LNCaP clone FGC (cell line): ENCODE measurements at regions not wholly inside any gene's neighbourhood (a gene's known extent, or its start where the extent isn't known, plus 50 kb on each side); places are given as distances from the start of the nearest gene placed in this dataset.

Source experiments
- DNase-seq: peaks from one replicate; pipeline ENCODE4 v3.0.0-alpha.2; 2011; ENCODE audit warnings: low read depth
- H3K4me3 ChIP-seq: 2 replicates; pipeline ENCODE4 v1.5.1; 2011; ENCODE audit warnings: mild to moderate bottlenecking, low read depth, low read length, control low read depth
- TF ChIP-seq, protein P1 (sequence below): IDR thresholded peaks from 2 replicates; pipeline ENCODE4 v1.5.1; 2012; ENCODE audit warnings: mild to moderate bottlenecking; ENCODE audit not compliant: control insufficient read depth, insufficient read depth; ENCODE audit errors: extremely low read depth

DNA sequence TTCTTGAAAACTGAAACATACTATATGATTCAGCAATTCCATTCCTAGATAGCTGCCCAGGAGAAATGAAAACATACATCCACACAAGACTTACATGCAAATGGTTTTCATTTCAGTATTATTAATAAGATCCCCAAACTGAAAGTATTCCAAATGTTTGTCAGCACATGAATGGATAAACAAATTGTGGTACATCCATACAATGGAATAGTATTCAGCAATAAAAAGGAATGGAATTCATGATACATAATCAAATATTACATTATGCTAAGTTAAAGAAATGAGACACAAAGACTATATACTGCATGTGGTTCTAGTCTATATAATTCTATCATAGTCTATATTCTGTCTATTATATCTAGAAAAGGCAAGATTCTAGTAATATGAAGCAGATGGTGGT is 152.4 kb upstream of the KIT start:
- no peak overlapping the region for H3K4me3 ChIP-seq
- TF ChIP-seq, protein P1, sequence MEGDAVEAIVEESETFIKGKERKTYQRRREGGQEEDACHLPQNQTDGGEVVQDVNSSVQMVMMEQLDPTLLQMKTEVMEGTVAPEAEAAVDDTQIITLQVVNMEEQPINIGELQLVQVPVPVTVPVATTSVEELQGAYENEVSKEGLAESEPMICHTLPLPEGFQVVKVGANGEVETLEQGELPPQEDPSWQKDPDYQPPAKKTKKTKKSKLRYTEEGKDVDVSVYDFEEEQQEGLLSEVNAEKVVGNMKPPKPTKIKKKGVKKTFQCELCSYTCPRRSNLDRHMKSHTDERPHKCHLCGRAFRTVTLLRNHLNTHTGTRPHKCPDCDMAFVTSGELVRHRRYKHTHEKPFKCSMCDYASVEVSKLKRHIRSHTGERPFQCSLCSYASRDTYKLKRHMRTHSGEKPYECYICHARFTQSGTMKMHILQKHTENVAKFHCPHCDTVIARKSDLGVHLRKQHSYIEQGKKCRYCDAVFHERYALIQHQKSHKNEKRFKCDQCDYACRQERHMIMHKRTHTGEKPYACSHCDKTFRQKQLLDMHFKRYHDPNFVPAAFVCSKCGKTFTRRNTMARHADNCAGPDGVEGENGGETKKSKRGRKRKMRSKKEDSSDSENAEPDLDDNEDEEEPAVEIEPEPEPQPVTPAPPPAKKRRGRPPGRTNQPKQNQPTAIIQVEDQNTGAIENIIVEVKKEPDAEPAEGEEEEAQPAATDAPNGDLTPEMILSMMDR, result no peak
- no peak for DNase-seq

GRCh38 chr4:54505996-54506395 is 151.8 kb upstream of the KIT start:
- no peak for DNase-seq
- TF ChIP-seq, protein P1, result no peak
- no peak overlapping the region for H3K4me3 ChIP-seq

DNA sequence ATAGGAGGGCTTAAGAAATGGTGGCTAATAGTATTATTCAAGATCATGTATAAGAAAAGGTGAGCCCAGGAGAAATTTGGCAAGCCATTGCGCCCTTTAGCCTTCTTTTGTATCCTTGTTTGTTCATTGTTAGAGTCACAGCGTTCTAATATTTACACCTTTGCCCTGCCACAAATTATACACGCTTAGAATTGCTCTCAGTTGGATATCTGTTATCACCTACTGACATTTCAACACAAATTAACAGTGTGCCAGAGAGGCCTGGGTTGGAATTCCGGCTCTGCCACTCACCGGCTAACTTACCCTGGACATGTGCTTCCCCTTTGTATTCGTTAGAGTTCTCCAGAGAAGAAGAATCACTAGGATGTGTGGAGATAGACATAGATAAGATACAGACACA is 148.7 kb upstream of the KIT start:
- H3K4me3 ChIP-seq, result no peak overlapping the region
- no peak for DNase-seq
- TF ChIP-seq, protein P1, result no peak

- DNase-seq, result no peak
- TF ChIP-seq, protein P1, result no peak
Observed at GRCh38 chr4:54513204-54513603, 144.6 kb upstream of the KIT start.

DNA sequence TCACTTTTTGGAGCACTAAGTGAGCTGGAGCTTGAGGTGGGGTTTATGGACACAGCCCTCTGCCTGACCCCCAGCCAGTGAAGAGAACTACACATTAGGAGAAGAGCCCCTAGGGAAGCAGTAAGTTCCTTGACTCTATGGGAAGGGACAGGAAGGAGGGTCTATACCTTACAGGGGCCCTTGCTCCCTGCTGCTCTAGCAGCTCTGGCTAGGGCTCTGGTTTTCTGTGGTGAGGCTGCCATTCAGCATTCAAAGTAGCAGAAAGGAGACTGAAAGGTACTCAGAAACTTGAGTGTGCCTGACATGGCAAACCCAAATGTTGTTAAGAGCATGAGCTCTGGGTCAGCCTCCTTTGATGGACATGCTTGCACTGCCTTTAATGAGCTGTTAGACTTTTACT is 144.0 kb upstream of the KIT start:
- TF ChIP-seq, protein P1, result no peak
- H3K4me3 ChIP-seq, result no peak overlapping the region
- no peak for DNase-seq

More at GRCh38 chr4:54513204-54513603, 144.6 kb upstream of the KIT start:
- H3K4me3 ChIP-seq, result no peak overlapping the region

GRCh38 chr4:54516556-54517215 is 141.1 kb upstream of the KIT start:
- TF ChIP-seq, protein P1, result no peak
- H3K4me3 ChIP-seq, result no peak overlapping the region
- DNase-seq, result no peak
